K562 (cell line): ENCODE measurements at regions not wholly inside any gene's neighbourhood (a gene's known extent, or its start where the extent isn't known, plus 50 kb on each side); places are given as distances from the start of the nearest gene placed in this dataset.
A peak's percentile ranks its signal among the peaks of the same experiment; 100 is the strongest.

Experiments used
- ATAC-seq: fragments of 200-7000 bp; cut with Tn5 transposase; 3 replicates; pipeline ENCODE4 v1.9.1; 2020; ENCODE audit warnings: moderate library complexity
- BruUV-seq: library from RNA; stranded (reverse); fragments of 400-500 nt; replicated peaks from 2 replicates; lab custom pipeline; 2021; lab: Mats Ljungman, UMichigan
- CTCF ChIA-PET: fragments of 300-600 bp; formaldehyde crosslinking; extraction: SDS; loops from one replicate; lab custom pipeline; 2021; ENCODE audit warnings: low intra/inter-chr PET ratio; lab: Yijun Ruan, JAX
- POLR2A ChIA-PET: fragments of 300-600, 350-650 bp; sonication (Branson Sonifier 250); formaldehyde crosslinking; extraction: SDS; loops from one replicate; lab custom pipeline; 2021; ENCODE audit warnings: antibody characterized with exemption, inconsistent platforms; lab: Yijun Ruan, JAX
- DNase-seq, 4 experiments: peaks; one replicate each; pipeline versions ENCODE4 v3.0.0 to v3.0.0-alpha.2; 2011 to 2018; ENCODE audit warnings: low spot score in 3 of 4, mixed read lengths in 3 of 4; ENCODE audit errors: extremely low read depth in 1 of 4
- FAIRE-seq: peaks from 2 replicates; lab custom pipeline; 2011; peaks lifted over from hg19 to GRCh38; lab: Jason Lieb, UNC
- H2AFZ ChIP-seq: 2 replicates; pipeline ENCODE4 v1.6.0; 2011; ENCODE audit warnings: low read depth, low read length, control low read depth, inconsistent platforms
- H3K27ac ChIP-seq: fragments of 200-600 bp; 3 replicates; pipeline ENCODE4 v1.8.0; 2011; ENCODE audit warnings: low read depth, mild to moderate bottlenecking, control low read depth, inconsistent platforms, low read length, moderate library complexity, mixed read lengths; ENCODE audit errors: extremely low read depth
- H3K27me3 ChIP-seq, 2 experiments: fragments of 300-600 bp in 1 of 2; 2 replicates in 1 of 2; 3 replicates in 1 of 2; pipeline versions ENCODE4 v1.6.0 to v1.8.0; 2011; ENCODE audit warnings: inconsistent platforms in 2 of 2, low read length in 2 of 2, mild to moderate bottlenecking in 1 of 2, mixed read lengths in 1 of 2, moderate library complexity in 1 of 2; ENCODE audit not compliant: control insufficient read depth in 2 of 2, insufficient read depth in 2 of 2
- H3K36me3 ChIP-seq: fragments of 300-600 bp; 3 replicates; pipeline ENCODE4 v1.8.0; 2011; ENCODE audit warnings: mild to moderate bottlenecking, low read length, inconsistent platforms; ENCODE audit not compliant: control insufficient read depth, insufficient read depth
- H3K4me1 ChIP-seq, 2 experiments: fragments of 200-600 bp in 1 of 2; replicated peaks in 1 of 2; 2 replicates in 1 of 2; 3 replicates in 1 of 2; pipeline versions ENCODE4 v1.5.1 to v1.8.0; 2011; ENCODE audit warnings: inconsistent platforms in 2 of 2, low read length in 2 of 2, mild to moderate bottlenecking in 1 of 2, mixed read lengths in 1 of 2, moderate library complexity in 1 of 2; ENCODE audit not compliant: control insufficient read depth in 2 of 2, insufficient read depth in 2 of 2
- H3K4me2 ChIP-seq: 2 replicates; pipeline ENCODE4 v1.6.1; 2011; ENCODE audit warnings: low read length, control low read depth, inconsistent platforms, mixed read lengths; ENCODE audit not compliant: insufficient read depth
- H3K4me3 ChIP-seq: fragments of 200-600 bp; sonication (generic), shearing (Covaris generic); 2 replicates; pipeline ENCODE4 v1.5.1; 2016; ENCODE audit warnings: control low read depth, inconsistent platforms
- H3K79me2 ChIP-seq: fragments of 200-600 bp; 3 replicates; pipeline ENCODE4 v1.8.0; 2011; ENCODE audit warnings: low read length, inconsistent platforms; ENCODE audit not compliant: control insufficient read depth, insufficient read depth
- H3K9ac ChIP-seq, 2 experiments: 2 replicates each; pipeline versions ENCODE4 v1.6.0 to v1.6.1; 2011; ENCODE audit warnings: low read depth in 2 of 2, low read length in 2 of 2, control low read depth in 1 of 2, inconsistent platforms in 1 of 2, mild to moderate bottlenecking in 1 of 2, mixed read lengths in 1 of 2; ENCODE audit not compliant: insufficient read depth in 1 of 2
- H3K9me1 ChIP-seq: one replicate; pipeline ENCODE4 v1.6.0; 2011; ENCODE audit warnings: inconsistent platforms, mild to moderate bottlenecking, low read length, moderate library complexity; ENCODE audit not compliant: control insufficient read depth, insufficient read depth
- H3K9me3 ChIP-seq: replicated peaks from 2 replicates; pipeline ENCODE4 v1.5.1; 2011; ENCODE audit warnings: low read depth, low read length, inconsistent platforms; ENCODE audit not compliant: control insufficient read depth, insufficient read depth
- H4K20me1 ChIP-seq: replicated peaks from 2 replicates; pipeline ENCODE4 v1.6.1; 2011; ENCODE audit warnings: low read length, inconsistent platforms, mixed read lengths; ENCODE audit not compliant: control insufficient read depth, insufficient read depth
- BHLHE40 ChIP-seq: IDR thresholded peaks from 2 replicates; pipeline ENCODE4 v1.6.1; 2011; ENCODE audit warnings: low read length, improper control_type of control experiment
- CBX8 ChIP-seq: fragments of 200-600 bp; sonication (generic); IDR thresholded peaks from 2 replicates; pipeline ENCODE4 v1.6.1; 2012; ENCODE audit warnings: borderline replicate concordance, mixed run types, low read depth, mild to moderate bottlenecking, moderate library complexity, mixed read lengths, low read length, control low read depth, inconsistent platforms; ENCODE audit not compliant: poor library complexity, severe bottlenecking; ENCODE audit errors: extremely low read depth
- CC2D1A ChIP-seq: fragments of 450-650 bp; IDR thresholded peaks from 2 replicates; pipeline ENCODE4 v1.6.1; 2017; ENCODE audit warnings: mild to moderate bottlenecking
- CCNT2 ChIP-seq: IDR thresholded peaks from 2 replicates; pipeline ENCODE4 v1.6.1; 2011; ENCODE audit warnings: borderline replicate concordance, low read depth, mild to moderate bottlenecking, moderate library complexity, mixed read lengths, low read length; ENCODE audit not compliant: insufficient read length; ENCODE audit errors: extremely low read depth
- CTCFL ChIP-seq: IDR thresholded peaks from 2 replicates; pipeline ENCODE4 v1.6.1; 2011; ENCODE audit warnings: borderline replicate concordance, low read depth, mild to moderate bottlenecking, moderate library complexity, low read length; ENCODE audit not compliant: insufficient read depth, poor library complexity, severe bottlenecking
- EP300 ChIP-seq: IDR thresholded peaks from 2 replicates; pipeline ENCODE4 v1.6.1; 2012; ENCODE audit warnings: low read length, improper control_type of control experiment
- HCFC1 ChIP-seq: IDR thresholded peaks from 2 replicates; pipeline ENCODE4 v1.6.1; 2012; ENCODE audit warnings: low read depth, low read length, improper control_type of control experiment
- HNRNPK ChIP-seq: fragments of 200-400 bp; formaldehyde crosslinking; IDR thresholded peaks from one replicate; pipeline ENCODE4 v1.6.1; 2018; ENCODE audit warnings: mild to moderate bottlenecking, low read depth, low read length; ENCODE audit not compliant: poor library complexity, severe bottlenecking
- IFI16 ChIP-seq: fragments of 250-450 bp; sonication (Bioruptor Pico); IDR thresholded peaks from 2 replicates; pipeline ENCODE4 v2.1.2; 2022; ENCODE audit warnings: mild to moderate bottlenecking, inconsistent platforms
- KDM4B ChIP-seq, 2 experiments: fragments of 450-650 bp in 1 of 2; sonication (generic) in 1 of 2; IDR thresholded peaks; 2 replicates each; pipeline ENCODE4 v1.6.1; 2016 to 2017; ENCODE audit warnings: borderline replicate concordance in 2 of 2, antibody characterized with exemption in 1 of 2, low read depth in 1 of 2, mild to moderate bottlenecking in 1 of 2
- MYC ChIP-seq, 2 experiments: fragments of 250-450 bp in 1 of 2; sonication (Bioruptor Pico) in 1 of 2; IDR thresholded peaks; 2 replicates each; pipeline versions ENCODE4 v1.5.1 to v1.6.1; 2012 to 2021; ENCODE audit warnings: low read depth in 2 of 2, borderline replicate concordance in 1 of 2, improper control_type of control experiment in 1 of 2, low read length in 1 of 2, mild to moderate bottlenecking in 1 of 2, moderate library complexity in 1 of 2
- OTX1 ChIP-seq: fragments of 450-650 bp; formaldehyde crosslinking; IDR thresholded peaks from 2 replicates; pipeline ENCODE4 v1.4.0; 2022; ENCODE audit warnings: mild to moderate bottlenecking
- PHB2 ChIP-seq: fragments of 450-650 bp; IDR thresholded peaks from 2 replicates; pipeline ENCODE4 v1.6.1; 2017; ENCODE audit warnings: low read depth
- POLR2AphosphoS5 ChIP-seq: IDR thresholded peaks from 2 replicates; pipeline ENCODE4 v1.6.1; 2011; ENCODE audit warnings: mild to moderate bottlenecking, low read depth, low read length, moderate library complexity; ENCODE audit not compliant: control insufficient read depth, insufficient read depth
- SP2 ChIP-seq: IDR thresholded peaks from 2 replicates; pipeline ENCODE4 v1.6.1; 2011; ENCODE audit warnings: mild to moderate bottlenecking, low read depth, low read length, moderate library complexity; ENCODE audit not compliant: poor library complexity, severe bottlenecking; ENCODE audit errors: extremely low read depth
- TAL1 ChIP-seq: fragments of 450-650 bp; IDR thresholded peaks from 2 replicates; pipeline ENCODE4 v1.6.1; 2016; ENCODE audit warnings: mild to moderate bottlenecking
- TCF3 ChIP-seq: sonication (generic); formaldehyde crosslinking; IDR thresholded peaks from 2 replicates; pipeline ENCODE4 v1.4.0; 2020; ENCODE audit warnings: mild to moderate bottlenecking, missing genetic modification reagents
- TEAD4 ChIP-seq, 2 experiments: sonication (generic) in 1 of 2; formaldehyde crosslinking in 1 of 2; IDR thresholded peaks; 2 replicates each; pipeline versions ENCODE4 v1.6.1 to v1.8.0; 2012 to 2022; ENCODE audit warnings: borderline replicate concordance in 1 of 2, inconsistent platforms in 1 of 2, low read length in 1 of 2, mild to moderate bottlenecking in 1 of 2, missing genetic modification reagents in 1 of 2
- ZKSCAN8 ChIP-seq: fragments of 200-800 bp; sonication (Bioruptor generic); IDR thresholded peaks from 2 replicates; pipeline ENCODE4 v1.6.1; 2016; ENCODE audit warnings: missing genetic modification characterization, missing compliant biosample characterization
- ZNF561 ChIP-seq: fragments of 450-650 bp; formaldehyde crosslinking; conservative IDR thresholded peaks from 2 replicates; pipeline ENCODE4 v1.4.0; 2020; ENCODE audit warnings: mild to moderate bottlenecking, moderate library complexity
- WGBS: fragments of 100-300 bp; shearing (Covaris generic); methylation state at CpG from one replicate; pipeline ENCODE4 v1.1.6; 2016; ENCODE audit warnings: low coverage, mixed read lengths; ENCODE audit not compliant: insufficient coverage; ENCODE audit errors: missing lambda C conversion rate; 5-methylcytosine and 5-hydroxymethylcytosine counted together
- in situ Hi-C: fragments of 300-500 bp; cut with MboI; formaldehyde crosslinking; loops from 4 replicates; pipeline ENCODE4 v1.15.0; 2018; ENCODE audit warnings: inconsistent platforms, mixed read lengths
- intact Hi-C: fragments of 100-400 bp; cut with micrococcal nuclease; formaldehyde crosslinking; loops from 2 replicates; pipeline ENCODE4 v1.14.2; 2022
- TF ChIP-seq, protein P1 (sequence below): fragments of 250-450 bp; sonication (Bioruptor Pico); IDR thresholded peaks from 2 replicates; pipeline ENCODE4 v1.8.0; 2021; ENCODE audit warnings: moderate library complexity, mild to moderate bottlenecking, inconsistent platforms

- Histone ChIP-seq H3K36me3 (no peaks in the 10 kb centered on the region), H3K9me1 (no peaks in the 10 kb centered on the region), H3K79me2 (no peaks in the 10 kb centered on the region), H3K9me3 (no peaks in the 10 kb centered on the region; the same call in 1 of the 2 replicates), H3K27ac (no peak overlapping the region), H3K9ac (no peak overlapping the region), H3K4me2 (no peak overlapping the region), H2AFZ (no peak overlapping the region), H3K4me1 (no peaks in the 10 kb centered on the region), H3K27me3 (no peaks in the 10 kb centered on the region), H4K20me1 (no peaks in the 10 kb centered on the region), H3K4me3 (no peak overlapping the region)
- BruUV-seq = no TSS peak
- WGBS = 0% methylated on average over 1 of the region's 1 CpG
- ChIA-PET POLR2A (no interaction called here), CTCF (no interaction called here)
- FAIRE-seq = peak; percentile 37
- in situ Hi-C loops = no loop called here
- intact Hi-C loops = no loop called here
- peak in 1 of 4 experiments; percentile 44 for DNase-seq
- ATAC-seq = peak; percentile 56; the same call in 1 of the 3 replicates
- TF ChIP-seq HNRNPK = no peak
- no peak for TF ChIP-seq ZNF561 (CRISPR knock-in tag)
- peak; percentile 91 for TF ChIP-seq TEAD4 (IDR thresholded peaks at IDR 0.05; ENCODE audit: low read length)
- no peak for TF ChIP-seq TEAD4 (CRISPR knock-in tag; IDR thresholded peaks at IDR 0.05; ENCODE audit: borderline replicate concordance)
- 0 out of 2 replicates have a peak, but pooled peaks have one; percentile 14 for TF ChIP-seq CC2D1A
- TF ChIP-seq BHLHE40 = no peak
- TF ChIP-seq TCF3 (CRISPR knock-in tag) = peak; percentile 53
- TF ChIP-seq HCFC1 = no peak
- peak; percentile 62 for TF ChIP-seq EP300
- no peak for TF ChIP-seq MYC (IDR thresholded peaks at IDR 0.05; ENCODE audit: low read depth, low read length)
- no peak for TF ChIP-seq MYC (CRISPR knock-in tag; IDR thresholded peaks at IDR 0.05; ENCODE audit: borderline replicate concordance, low read depth)
- TF ChIP-seq CTCFL = no peak
- TF ChIP-seq POLR2AphosphoS5 = 0 out of 2 replicates have a peak, but pooled peaks have one; percentile 37
- TF ChIP-seq, protein P1, sequence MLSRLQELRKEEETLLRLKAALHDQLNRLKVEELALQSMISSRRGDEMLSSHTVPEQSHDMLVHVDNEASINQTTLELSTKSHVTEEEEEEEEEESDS = no peak
- no peak for TF ChIP-seq ZKSCAN8 (CRISPR knock-in tag)
- TF ChIP-seq OTX1 (CRISPR knock-in tag) = no peak
- no peak for TF ChIP-seq IFI16 (CRISPR knock-in tag)
- TF ChIP-seq KDM4B (IDR thresholded peaks at IDR 0.05; ENCODE audit: borderline replicate concordance in 2 of 2, low read depth in 1 of 2) = no peak
- TF ChIP-seq PHB2 = peak; percentile 26; the same call in 1 of the 2 replicates
- TF ChIP-seq CCNT2 = peak; percentile 16
- no peak for TF ChIP-seq CBX8
- peak; percentile 92 for TF ChIP-seq TAL1
- TF ChIP-seq SP2 = no peak
Observed at GRCh38 chr5:57684299-57684702, 201.7 kb upstream of the ACTBL2 start.
